WTC11 (cell line): ENCODE measurements at regions not wholly inside any gene's neighbourhood (a gene's known extent, or its start where the extent isn't known, plus 50 kb on each side); places are given as distances from the start of the nearest gene placed in this dataset.

Experiments used
- AFF4 ChIP-seq: sonication (generic); formaldehyde crosslinking; IDR thresholded peaks from 2 replicates; pipeline ENCODE4 v1.8.1; 2023; ENCODE audit warnings: mild to moderate bottlenecking, missing genetic modification reagents, borderline replicate concordance
- ATF1 ChIP-seq: sonication (generic); formaldehyde crosslinking; IDR thresholded peaks from 2 replicates; pipeline ENCODE4 v1.8.1; 2023; ENCODE audit warnings: mild to moderate bottlenecking, moderate library complexity, missing genetic modification reagents
- CREB1 ChIP-seq: sonication (generic); formaldehyde crosslinking; IDR thresholded peaks from 2 replicates; pipeline ENCODE4 v1.8.0; 2023; ENCODE audit warnings: mild to moderate bottlenecking, missing genetic modification reagents
- CREM ChIP-seq: sonication (generic); formaldehyde crosslinking; IDR thresholded peaks from 2 replicates; pipeline ENCODE4 v1.8.1; 2022; ENCODE audit warnings: mild to moderate bottlenecking, missing genetic modification reagents, moderate library complexity
- CTCF ChIP-seq: fragments of 200-600 bp; IDR thresholded peaks from 2 replicates; pipeline ENCODE4 v1.8.0; 2022; ENCODE audit warnings: antibody characterized with exemption
- ETV6 ChIP-seq: sonication (generic); formaldehyde crosslinking; IDR thresholded peaks from 2 replicates; pipeline ENCODE4 v1.8.1; 2022; ENCODE audit warnings: mild to moderate bottlenecking, missing genetic modification reagents
- FOXP1 ChIP-seq: sonication (generic); formaldehyde crosslinking; IDR thresholded peaks from 2 replicates; pipeline ENCODE4 v1.8.0; 2022; ENCODE audit warnings: missing genetic modification reagents, mild to moderate bottlenecking, moderate library complexity, borderline replicate concordance
- HMGXB4 ChIP-seq: sonication (generic); formaldehyde crosslinking; IDR thresholded peaks from 2 replicates; pipeline ENCODE4 v1.8.1; 2023; ENCODE audit warnings: mild to moderate bottlenecking, moderate library complexity, missing genetic modification reagents
- MYBL2 ChIP-seq: sonication (generic); formaldehyde crosslinking; IDR thresholded peaks from 2 replicates; pipeline ENCODE4 v1.8.1; 2023; ENCODE audit warnings: mild to moderate bottlenecking, moderate library complexity, missing genetic modification reagents
- NFYB ChIP-seq: sonication (generic); formaldehyde crosslinking; conservative IDR thresholded peaks from 2 replicates; pipeline ENCODE4 v1.8.0; 2022; ENCODE audit warnings: low read depth, missing genetic modification reagents
- PRDM15 ChIP-seq: sonication (generic); formaldehyde crosslinking; IDR thresholded peaks from 2 replicates; pipeline ENCODE4 v1.8.0; 2022; ENCODE audit warnings: missing genetic modification reagents
- TEAD4 ChIP-seq: sonication (generic); formaldehyde crosslinking; IDR thresholded peaks from 2 replicates; pipeline ENCODE4 v1.8.0; 2022; ENCODE audit warnings: mild to moderate bottlenecking, missing genetic modification reagents
- ZNF232 ChIP-seq: sonication (generic); formaldehyde crosslinking; IDR thresholded peaks from 2 replicates; pipeline ENCODE4 v1.8.0; 2022; ENCODE audit warnings: mild to moderate bottlenecking, missing genetic modification reagents
- ZNF671 ChIP-seq: fragments of 250-450 bp; sonication (Bioruptor Pico); IDR thresholded peaks from 2 replicates; pipeline ENCODE4 v1.8.0; 2021; ENCODE audit warnings: mild to moderate bottlenecking

GRCh38 chr1:65489481-65489880 is 69.0 kb downstream of the LEPR start:
- TF ChIP-seq CREM (CRISPR knock-in tag) (no peak), ZNF671 (CRISPR knock-in tag) (no peak), TEAD4 (CRISPR knock-in tag) (no peak), MYBL2 (no peak), CTCF (no peak), NFYB (CRISPR knock-in tag) (no peak), PRDM15 (CRISPR knock-in tag) (no peak), ATF1 (CRISPR knock-in tag) (no peak), FOXP1 (CRISPR knock-in tag) (no peak), HMGXB4 (CRISPR knock-in tag) (no peak), ZNF232 (CRISPR knock-in tag) (no peak), ETV6 (no peak), CREB1 (CRISPR knock-in tag) (no peak), AFF4 (CRISPR knock-in tag) (no peak)
